ENCODE measurements at regions not wholly inside any gene's neighbourhood (a gene's known extent, or its start where the extent isn't known, plus 50 kb on each side); places are given as distances from the start of the nearest gene placed in this dataset.
A peak's percentile ranks its signal among the peaks of the same experiment; 100 is the strongest.

GRCh38 chr4:11495818-11496217, 67.1 kb upstream of the HS3ST1 start:
- no peak for DNase-seq
- intact Hi-C loops (cut with DNase I): no loop called here

GRCh38 chr4:11495291-11495690, 66.6 kb upstream of the HS3ST1 start:
- DNase-seq: no peak
- intact Hi-C loops (cut with DNase I): no loop called here

GRCh38 chr4:11494232-11494631, 65.5 kb upstream of the HS3ST1 start:
- intact Hi-C loops (cut with DNase I): no loop called here

GRCh38 chr4:11489453-11490083, 60.9 kb upstream of the HS3ST1 start:
- intact Hi-C loops (cut with DNase I): no loop called here
- no peak for DNase-seq

More at GRCh38 chr4:11494232-11494631, 65.5 kb upstream of the HS3ST1 start:
- no peak for DNase-seq

GRCh38 chr4:11488657-11489452, 60.2 kb upstream of the HS3ST1 start:
- peak in 1 of 10 donors; percentile 34 for DNase-seq
- intact Hi-C loops (cut with DNase I): no loop called here

GRCh38 chr4:11487868-11488544, 59.3 kb upstream of the HS3ST1 start:
- DNase-seq: no peak
- intact Hi-C loops (cut with DNase I): no loop called here

GRCh38 chr4:11487139-11487538, 58.4 kb upstream of the HS3ST1 start:
- intact Hi-C loops (cut with DNase I): no loop called here
- DNase-seq: no peak

- DNase-seq: no peak
- intact Hi-C loops (cut with DNase I): no loop called here
These were observed 57.2 kb upstream of the HS3ST1 start for GRCh38 chr4:11485926-11486325.

- intact Hi-C loops (cut with DNase I): no loop called here
These were observed 55.8 kb upstream of the HS3ST1 start for GRCh38 chr4:11484531-11484930.

GRCh38 chr4:11483046-11483445, 54.4 kb upstream of the HS3ST1 start:
- intact Hi-C loops (cut with DNase I): no loop called here
- DNase-seq: no peak

More at GRCh38 chr4:11484531-11484930, 55.8 kb upstream of the HS3ST1 start:
- no peak for DNase-seq

GRCh38 chr4:11480683-11481082, 52.0 kb upstream of the HS3ST1 start:
- peak in 1 of 10 donors; percentile 23 for DNase-seq
- intact Hi-C loops (cut with DNase I): no loop called here
